Ovary (tissue), 3 donors: ENCODE measurements at regions not wholly inside any gene's neighbourhood (a gene's known extent, or its start where the extent isn't known, plus 50 kb on each side); places are given as distances from the start of the nearest gene placed in this dataset.

Experiments used
- EP300 ChIP-seq: sonication (generic); formaldehyde crosslinking; IDR thresholded peaks from one replicate; pipeline ENCODE4 v1.6.1; 2017; ENCODE audit warnings: antibody characterized with exemption
- TF ChIP-seq, protein P1 (sequence below), 3 donors: fragments of 450-650 bp in 2 of 3; fragments of 200-600 bp in 1 of 3; IDR thresholded peaks; one replicate each; pipeline versions ENCODE4 v1.5.1 to v1.8.0; 2016 to 2022; ENCODE audit warnings: antibody characterized with exemption in 3 of 3, mild to moderate bottlenecking in 1 of 3
- donor health status: DM: no; HTN: no; CAD: no.

DNA sequence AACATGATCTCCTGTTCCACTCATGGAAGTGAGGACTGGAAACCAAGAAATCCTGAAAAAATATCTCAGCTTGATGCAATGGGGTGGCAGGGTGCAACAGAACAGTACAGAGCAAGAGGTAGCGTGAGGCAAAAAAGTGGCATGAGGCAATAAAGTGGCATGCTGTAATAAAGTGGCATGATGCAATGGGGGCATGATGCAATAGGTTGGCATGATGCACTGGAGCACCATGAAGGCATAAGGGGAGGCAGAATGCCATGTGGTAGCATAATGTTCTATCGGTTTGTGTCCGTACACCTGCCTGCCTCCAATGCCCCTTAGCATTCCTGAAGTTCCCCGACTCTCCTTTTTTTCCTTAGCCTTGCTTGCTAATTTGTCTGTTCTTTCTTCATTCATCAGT lies 648.4 kb downstream of the TMEM182 start:
- TF ChIP-seq, protein P1, sequence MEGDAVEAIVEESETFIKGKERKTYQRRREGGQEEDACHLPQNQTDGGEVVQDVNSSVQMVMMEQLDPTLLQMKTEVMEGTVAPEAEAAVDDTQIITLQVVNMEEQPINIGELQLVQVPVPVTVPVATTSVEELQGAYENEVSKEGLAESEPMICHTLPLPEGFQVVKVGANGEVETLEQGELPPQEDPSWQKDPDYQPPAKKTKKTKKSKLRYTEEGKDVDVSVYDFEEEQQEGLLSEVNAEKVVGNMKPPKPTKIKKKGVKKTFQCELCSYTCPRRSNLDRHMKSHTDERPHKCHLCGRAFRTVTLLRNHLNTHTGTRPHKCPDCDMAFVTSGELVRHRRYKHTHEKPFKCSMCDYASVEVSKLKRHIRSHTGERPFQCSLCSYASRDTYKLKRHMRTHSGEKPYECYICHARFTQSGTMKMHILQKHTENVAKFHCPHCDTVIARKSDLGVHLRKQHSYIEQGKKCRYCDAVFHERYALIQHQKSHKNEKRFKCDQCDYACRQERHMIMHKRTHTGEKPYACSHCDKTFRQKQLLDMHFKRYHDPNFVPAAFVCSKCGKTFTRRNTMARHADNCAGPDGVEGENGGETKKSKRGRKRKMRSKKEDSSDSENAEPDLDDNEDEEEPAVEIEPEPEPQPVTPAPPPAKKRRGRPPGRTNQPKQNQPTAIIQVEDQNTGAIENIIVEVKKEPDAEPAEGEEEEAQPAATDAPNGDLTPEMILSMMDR (IDR thresholded peaks at IDR 0.05): no peak
- TF ChIP-seq EP300: no peak
